Neural crest cell (in vitro differentiated cells): ENCODE measurements at regions not wholly inside any gene's neighbourhood (a gene's known extent, or its start where the extent isn't known, plus 50 kb on each side); places are given as distances from the start of the nearest gene placed in this dataset.
A peak's percentile ranks its signal among the peaks of the same experiment; 100 is the strongest.

Experiments
- DNase-seq: peaks from one replicate; pipeline ENCODE4 v3.0.0; 2021; ENCODE audit warnings: low read depth, mixed read lengths, low spot score
- H3K27ac Mint-ChIP-seq: one replicate; pipeline ENCODE4 v1.8.0; 2021; ENCODE audit warnings: mild to moderate bottlenecking, mixed read lengths; ENCODE audit not compliant: unreplicated experiment
- H3K27me3 Mint-ChIP-seq: 2 replicates; pipeline ENCODE4 v1.8.0; 2021; ENCODE audit warnings: low read depth, mild to moderate bottlenecking, mixed read lengths
- H3K36me3 Mint-ChIP-seq: 2 replicates; pipeline ENCODE4 v1.8.0; 2021; ENCODE audit warnings: low read depth, mild to moderate bottlenecking, mixed read lengths
- H3K4me1 Mint-ChIP-seq: 2 replicates; pipeline ENCODE4 v1.8.0; 2021; ENCODE audit warnings: mixed read lengths
- H3K4me3 Mint-ChIP-seq: one replicate; pipeline ENCODE4 v1.8.0; 2021; ENCODE audit warnings: mild to moderate bottlenecking, mixed read lengths
- H3K9me3 Mint-ChIP-seq: 2 replicates; pipeline ENCODE4 v1.8.0; 2021; ENCODE audit warnings: mixed read lengths
- TF ChIP-seq, protein P1 (sequence below): fragments of 200-600 bp; sonication (generic); conservative IDR thresholded peaks from 2 replicates; pipeline ENCODE4 v1.5.0; 2021; ENCODE audit warnings: antibody characterized with exemption, mild to moderate bottlenecking

DNA sequence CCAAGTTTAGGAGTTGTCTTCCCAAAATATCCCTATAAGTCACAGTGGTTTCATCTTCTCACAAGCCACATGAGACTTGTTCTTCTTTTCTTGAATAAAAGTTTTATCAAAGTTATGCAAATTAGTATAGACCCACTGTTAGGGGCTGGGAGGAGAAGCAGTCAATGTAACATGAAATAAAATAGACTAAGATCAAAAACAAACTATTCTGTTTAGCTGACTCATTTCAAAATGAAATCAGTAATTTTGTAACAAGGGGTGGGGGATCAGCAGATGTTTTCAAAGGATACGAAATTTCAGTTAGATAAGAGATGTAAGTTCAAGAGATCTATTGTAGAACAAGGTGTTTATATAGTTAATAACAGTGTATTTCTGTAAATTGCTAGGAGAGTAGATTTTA, 339.6 kb upstream of the PRDM1 start:
- H3K4me1 Mint-ChIP-seq, result peaks cover 5% of the 10 kb centered on the region
- H3K27me3 Mint-ChIP-seq, result no peaks in the 10 kb centered on the region
- H3K9me3 Mint-ChIP-seq, result peaks cover 4% of the 10 kb centered on the region
- no peak overlapping the region for H3K27ac Mint-ChIP-seq
- no peak for DNase-seq
- TF ChIP-seq, protein P1, sequence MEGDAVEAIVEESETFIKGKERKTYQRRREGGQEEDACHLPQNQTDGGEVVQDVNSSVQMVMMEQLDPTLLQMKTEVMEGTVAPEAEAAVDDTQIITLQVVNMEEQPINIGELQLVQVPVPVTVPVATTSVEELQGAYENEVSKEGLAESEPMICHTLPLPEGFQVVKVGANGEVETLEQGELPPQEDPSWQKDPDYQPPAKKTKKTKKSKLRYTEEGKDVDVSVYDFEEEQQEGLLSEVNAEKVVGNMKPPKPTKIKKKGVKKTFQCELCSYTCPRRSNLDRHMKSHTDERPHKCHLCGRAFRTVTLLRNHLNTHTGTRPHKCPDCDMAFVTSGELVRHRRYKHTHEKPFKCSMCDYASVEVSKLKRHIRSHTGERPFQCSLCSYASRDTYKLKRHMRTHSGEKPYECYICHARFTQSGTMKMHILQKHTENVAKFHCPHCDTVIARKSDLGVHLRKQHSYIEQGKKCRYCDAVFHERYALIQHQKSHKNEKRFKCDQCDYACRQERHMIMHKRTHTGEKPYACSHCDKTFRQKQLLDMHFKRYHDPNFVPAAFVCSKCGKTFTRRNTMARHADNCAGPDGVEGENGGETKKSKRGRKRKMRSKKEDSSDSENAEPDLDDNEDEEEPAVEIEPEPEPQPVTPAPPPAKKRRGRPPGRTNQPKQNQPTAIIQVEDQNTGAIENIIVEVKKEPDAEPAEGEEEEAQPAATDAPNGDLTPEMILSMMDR, result no peak
- H3K4me3 Mint-ChIP-seq, result no peak overlapping the region
- H3K36me3 Mint-ChIP-seq, result no peaks in the 10 kb centered on the region

DNA sequence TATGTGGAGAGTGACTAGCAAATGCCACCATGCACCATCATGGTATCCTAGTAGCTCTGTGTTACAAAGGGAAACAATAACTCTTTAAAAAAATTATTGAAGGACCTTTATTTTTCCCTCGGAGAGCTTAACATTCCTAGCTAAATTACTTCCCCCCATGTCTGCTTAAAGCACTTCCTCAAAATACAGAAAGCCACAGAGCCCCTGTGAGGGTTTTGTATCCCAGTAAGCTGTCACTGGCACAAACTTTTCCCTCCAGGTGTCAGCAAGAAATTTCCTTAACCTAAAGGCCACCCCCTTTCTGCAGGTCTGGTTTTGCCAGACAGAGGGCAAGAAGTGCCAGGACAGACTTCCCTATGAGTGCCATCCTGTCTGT, 340.0 kb upstream of the PRDM1 start:
- TF ChIP-seq, protein P1, result no peak
- Mint-ChIP-seq H3K27ac (no peak overlapping the region), H3K9me3 (peaks cover 4% of the 10 kb centered on the region), H3K4me1 (peaks cover 5% of the 10 kb centered on the region), H3K4me3 (no peak overlapping the region), H3K27me3 (no peaks in the 10 kb centered on the region), H3K36me3 (no peaks in the 10 kb centered on the region)
- DNase-seq, result no peak

DNA sequence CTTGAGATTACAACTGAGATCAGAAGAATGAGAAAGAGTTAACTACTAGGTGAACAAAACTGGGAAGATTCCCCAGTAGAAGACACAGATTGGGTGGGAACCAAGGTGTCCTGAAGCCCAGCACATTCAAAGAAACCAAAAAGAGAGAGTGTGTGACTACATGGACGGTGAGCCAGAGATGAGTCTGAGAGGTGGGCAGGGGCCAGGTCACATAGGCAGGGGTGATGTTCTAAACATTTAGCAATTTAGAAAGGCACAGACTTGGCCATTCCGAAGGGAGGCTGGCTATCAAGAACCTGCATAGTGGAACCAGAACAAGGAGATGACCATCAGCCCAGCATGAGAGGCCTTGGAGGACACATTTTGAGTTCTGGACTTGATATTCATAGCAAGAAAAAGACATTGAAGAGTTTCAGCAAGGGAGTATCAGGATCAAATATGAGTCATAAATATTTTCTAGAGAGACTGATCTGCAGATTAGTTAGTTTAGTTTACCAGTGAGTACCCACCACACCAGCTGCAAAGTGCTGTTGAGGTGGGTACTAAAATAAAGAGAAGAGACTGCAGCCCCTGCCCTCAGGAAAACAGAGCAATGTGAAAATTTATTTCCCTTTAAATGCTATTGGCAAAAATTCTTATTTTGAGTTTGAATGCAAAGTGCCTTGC, 340.5 kb upstream of the PRDM1 start:
- peaks cover 5% of the 10 kb centered on the region for H3K4me1 Mint-ChIP-seq
- no peak for DNase-seq
- peaks cover 4% of the 10 kb centered on the region for H3K9me3 Mint-ChIP-seq
- H3K27me3 Mint-ChIP-seq, result no peaks in the 10 kb centered on the region
- H3K36me3 Mint-ChIP-seq, result no peaks in the 10 kb centered on the region
- H3K27ac Mint-ChIP-seq, result peak overlapping the region; percentile 32
- TF ChIP-seq, protein P1, result no peak
- no peak overlapping the region for H3K4me3 Mint-ChIP-seq

DNA sequence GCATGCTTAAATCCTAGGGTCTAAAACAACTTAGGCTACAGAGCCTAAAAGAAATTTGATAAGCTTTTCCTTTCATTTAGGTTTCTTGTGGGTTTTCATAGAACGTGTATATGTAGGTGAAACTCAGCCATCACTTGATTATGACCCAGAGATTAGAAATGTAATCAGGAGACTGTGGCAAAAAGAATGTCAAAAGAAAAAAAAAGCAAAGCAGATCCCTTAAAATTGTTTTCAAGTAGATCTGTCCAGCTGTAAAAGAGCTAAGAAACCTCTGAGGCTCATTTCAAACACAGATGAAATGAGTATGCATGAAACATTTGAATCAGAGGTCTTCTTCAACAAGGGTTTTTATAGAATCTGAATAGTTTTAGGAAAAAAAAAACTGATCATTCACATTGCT, 341.3 kb upstream of the PRDM1 start:
- H3K36me3 Mint-ChIP-seq, result no peaks in the 10 kb centered on the region
- no peak overlapping the region for H3K4me3 Mint-ChIP-seq
- no peaks in the 10 kb centered on the region for H3K27me3 Mint-ChIP-seq
- peaks cover 4% of the 10 kb centered on the region for H3K9me3 Mint-ChIP-seq
- H3K27ac Mint-ChIP-seq, result no peak overlapping the region
- H3K4me1 Mint-ChIP-seq, result peaks cover 5% of the 10 kb centered on the region
- no peak for DNase-seq
- TF ChIP-seq, protein P1, result no peak

- no peak overlapping the region for H3K27ac Mint-ChIP-seq
- H3K4me1 Mint-ChIP-seq, result peaks cover 5% of the 10 kb centered on the region
- no peak overlapping the region for H3K4me3 Mint-ChIP-seq
- TF ChIP-seq, protein P1, result no peak
- peaks cover 3% of the 10 kb centered on the region for H3K36me3 Mint-ChIP-seq
- no peak for DNase-seq
- no peaks in the 10 kb centered on the region for H3K27me3 Mint-ChIP-seq
- peaks cover 7% of the 10 kb centered on the region for H3K9me3 Mint-ChIP-seq
Observed at GRCh38 chr6:105740946-105741645, 338.2 kb upstream of the PREP start.
